WTC11 (cell line): ENCODE measurements at regions not wholly inside any gene's neighbourhood (a gene's known extent, or its start where the extent isn't known, plus 50 kb on each side); places are given as distances from the start of the nearest gene placed in this dataset.

Experiments
- ATF2 ChIP-seq: sonication (generic); formaldehyde crosslinking; IDR thresholded peaks from 2 replicates; pipeline ENCODE4 v1.8.1; 2022; ENCODE audit warnings: low read depth, missing genetic modification reagents, borderline replicate concordance
- CREB1 ChIP-seq: sonication (generic); formaldehyde crosslinking; IDR thresholded peaks from 2 replicates; pipeline ENCODE4 v1.8.0; 2023; ENCODE audit warnings: mild to moderate bottlenecking, missing genetic modification reagents
- CTCF ChIP-seq: fragments of 200-600 bp; IDR thresholded peaks from 2 replicates; pipeline ENCODE4 v1.8.0; 2022; ENCODE audit warnings: antibody characterized with exemption
- FOXJ3 ChIP-seq: sonication (generic); formaldehyde crosslinking; IDR thresholded peaks from 2 replicates; pipeline ENCODE4 v1.9.0; 2021; ENCODE audit warnings: missing genetic modification reagents, mild to moderate bottlenecking, borderline replicate concordance
- IRF1 ChIP-seq: sonication (generic); formaldehyde crosslinking; IDR thresholded peaks from 2 replicates; pipeline ENCODE4 v1.8.0; 2023; ENCODE audit warnings: missing genetic modification reagents
- ZBTB43 ChIP-seq: sonication (generic); formaldehyde crosslinking; IDR thresholded peaks from 2 replicates; pipeline ENCODE4 v1.8.1; 2023; ENCODE audit warnings: mild to moderate bottlenecking, missing genetic modification reagents
- ZNF138 ChIP-seq: sonication (generic); formaldehyde crosslinking; conservative IDR thresholded peaks from 2 replicates; pipeline ENCODE4 v1.8.1; 2022; ENCODE audit warnings: mild to moderate bottlenecking, moderate library complexity, missing genetic modification reagents

GRCh38 chr3:194956697-194957396 is 271.2 kb downstream of the FAM43A start:
- no peak for TF ChIP-seq CREB1 (CRISPR knock-in tag)
- no peak for TF ChIP-seq CTCF
- TF ChIP-seq IRF1: no peak
- TF ChIP-seq ZNF138: no peak
- TF ChIP-seq ATF2 (CRISPR knock-in tag): no peak
- TF ChIP-seq FOXJ3: no peak
- TF ChIP-seq ZBTB43 (CRISPR knock-in tag): no peak
